ENCODE measurements at regions not wholly inside any gene's neighbourhood (a gene's known extent, or its start where the extent isn't known, plus 50 kb on each side); places are given as distances from the start of the nearest gene placed in this dataset.

DNA sequence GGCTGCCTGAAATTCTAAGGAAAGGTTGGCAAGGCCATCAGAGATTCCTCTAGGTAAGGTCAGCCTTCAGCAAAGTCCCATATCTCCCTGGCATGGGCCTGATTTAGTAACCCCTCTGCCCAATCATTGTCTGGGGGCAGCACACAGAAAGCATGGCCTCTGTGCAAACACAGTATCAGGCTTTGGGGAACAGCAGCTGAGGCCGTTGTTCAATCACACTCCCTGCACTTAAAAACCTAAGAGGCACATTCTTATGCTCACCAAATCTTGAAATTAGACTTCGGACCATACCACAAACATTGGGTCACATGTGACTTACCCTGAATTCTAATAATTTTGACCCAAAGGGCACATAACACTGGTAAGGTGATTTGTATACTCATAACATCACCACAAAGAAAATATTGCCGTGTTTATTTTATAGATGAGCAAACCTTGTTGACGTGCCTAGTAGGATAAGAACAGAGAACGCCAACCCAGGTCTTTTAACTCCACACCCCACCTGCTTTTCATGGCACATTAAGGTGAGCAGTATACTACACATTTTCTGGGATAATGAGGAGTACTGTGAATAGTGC, 212.7 kb downstream of the HNMT start:
- TF ChIP-seq, protein P1, sequence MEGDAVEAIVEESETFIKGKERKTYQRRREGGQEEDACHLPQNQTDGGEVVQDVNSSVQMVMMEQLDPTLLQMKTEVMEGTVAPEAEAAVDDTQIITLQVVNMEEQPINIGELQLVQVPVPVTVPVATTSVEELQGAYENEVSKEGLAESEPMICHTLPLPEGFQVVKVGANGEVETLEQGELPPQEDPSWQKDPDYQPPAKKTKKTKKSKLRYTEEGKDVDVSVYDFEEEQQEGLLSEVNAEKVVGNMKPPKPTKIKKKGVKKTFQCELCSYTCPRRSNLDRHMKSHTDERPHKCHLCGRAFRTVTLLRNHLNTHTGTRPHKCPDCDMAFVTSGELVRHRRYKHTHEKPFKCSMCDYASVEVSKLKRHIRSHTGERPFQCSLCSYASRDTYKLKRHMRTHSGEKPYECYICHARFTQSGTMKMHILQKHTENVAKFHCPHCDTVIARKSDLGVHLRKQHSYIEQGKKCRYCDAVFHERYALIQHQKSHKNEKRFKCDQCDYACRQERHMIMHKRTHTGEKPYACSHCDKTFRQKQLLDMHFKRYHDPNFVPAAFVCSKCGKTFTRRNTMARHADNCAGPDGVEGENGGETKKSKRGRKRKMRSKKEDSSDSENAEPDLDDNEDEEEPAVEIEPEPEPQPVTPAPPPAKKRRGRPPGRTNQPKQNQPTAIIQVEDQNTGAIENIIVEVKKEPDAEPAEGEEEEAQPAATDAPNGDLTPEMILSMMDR (IDR thresholded peaks at IDR 0.05), result no peak
- TF ChIP-seq POLR2A (IDR thresholded peaks at IDR 0.05), result no peak

Measured in uterus (tissue), 2 donors.